CD4-positive, alpha-beta T cell (primary cell): ENCODE measurements at regions not wholly inside any gene's neighbourhood (a gene's known extent, or its start where the extent isn't known, plus 50 kb on each side); places are given as distances from the start of the nearest gene placed in this dataset.

Experiments used
- ATAC-seq: fragments of 200-7000 bp; cut with Tn5 transposase; one replicate; pipeline ENCODE4 v1.10.0; 2022; ENCODE audit warnings: mild to moderate bottlenecking; ENCODE audit not compliant: poor library complexity
- CTCF ChIA-PET: fragments of 350-600 bp; sonication (Branson Sonifier 250); formaldehyde crosslinking; loops from one replicate; lab custom pipeline; 2021; ENCODE audit warnings: antibody characterized with exemption, inconsistent platforms; lab: Charles Lee
- POLR2A ChIA-PET: fragments of 350-600 bp; sonication (Branson Sonifier 250); formaldehyde crosslinking; loops from one replicate; lab custom pipeline; 2021; ENCODE audit warnings: antibody characterized with exemption, inconsistent platforms; lab: Charles Lee
- DNase-seq, 14 experiments: peaks; one replicate each; pipeline ENCODE4 v3.0.0-alpha.2; 2013 to 2020; ENCODE audit warnings: mixed read lengths in 2 of 14
- H3K27ac ChIP-seq, 2 donors: one replicate each; pipeline versions ENCODE4 v1.5.1 to v1.7.0; 2013; ENCODE audit warnings: low read length in 2 of 2, low read depth in 1 of 2, mild to moderate bottlenecking in 1 of 2
- H3K27me3 ChIP-seq, 2 experiments: 1 replicate in 1 of 2; 2 replicates in 1 of 2; pipeline versions ENCODE4 v1.6.1 to v1.7.0; 2013; ENCODE audit warnings: low read length in 2 of 2, control low read depth in 1 of 2, mild to moderate bottlenecking in 1 of 2, moderate library complexity in 1 of 2; ENCODE audit not compliant: insufficient read depth in 2 of 2, control insufficient read depth in 1 of 2
- H3K36me3 ChIP-seq: one replicate; pipeline ENCODE4 v1.6.1; 2013; ENCODE audit warnings: low read length, control low read depth; ENCODE audit not compliant: insufficient read depth
- H3K4me1 ChIP-seq: one replicate; pipeline ENCODE4 v1.6.1; 2013; ENCODE audit warnings: low read length, control low read depth; ENCODE audit not compliant: insufficient read depth
- H3K4me3 ChIP-seq: one replicate; pipeline ENCODE4 v1.5.1; 2013; ENCODE audit warnings: mild to moderate bottlenecking, low read length, moderate library complexity
- H3K9me3 ChIP-seq, 2 experiments: 1 replicate in 1 of 2; 2 replicates in 1 of 2; pipeline versions ENCODE4 v1.6.1 to v1.7.0; 2013; ENCODE audit warnings: low read length in 2 of 2, mild to moderate bottlenecking in 2 of 2, control low read depth in 1 of 2, moderate library complexity in 1 of 2; ENCODE audit not compliant: control insufficient read depth in 1 of 2, insufficient read depth in 1 of 2
- H3K27ac Mint-ChIP-seq: one replicate; pipeline ENCODE4 v1.8.0; 2020; ENCODE audit warnings: mixed read lengths
- H3K27me3 Mint-ChIP-seq: one replicate; pipeline ENCODE4 v1.8.0; 2021; ENCODE audit warnings: mixed read lengths
- H3K36me3 Mint-ChIP-seq: one replicate; pipeline ENCODE4 v1.8.0; 2021; ENCODE audit warnings: low read depth, mixed read lengths
- H3K4me1 Mint-ChIP-seq: one replicate; pipeline ENCODE4 v1.8.0; 2021; ENCODE audit warnings: low read depth, mixed read lengths
- H3K4me3 Mint-ChIP-seq: one replicate; pipeline ENCODE4 v1.8.0; 2020; ENCODE audit warnings: mild to moderate bottlenecking, mixed read lengths
- H3K9me3 Mint-ChIP-seq: one replicate; pipeline ENCODE4 v1.8.0; 2020; ENCODE audit warnings: mixed read lengths
- CTCF ChIP-seq: fragments of 200-600 bp; IDR thresholded peaks from one replicate; pipeline ENCODE4 v1.8.0; 2022; ENCODE audit warnings: antibody characterized with exemption, mild to moderate bottlenecking
- intact Hi-C, 2 experiments: fragments of 100-400 bp; cut with DNase I in 1 of 2; cut with micrococcal nuclease in 1 of 2; formaldehyde crosslinking; loops; one replicate each; pipeline versions ENCODE4 v1.15.1 to v1.9.0; 2023 to 2025; cut with DNase I, micrococcal nuclease

- H3K27ac Mint-ChIP-seq: no peak overlapping the region
These were observed 659.9 kb downstream of the USP25 start for GRCh38 chr21:16389643-16390042.

GRCh38 chr21:16395285-16395684, 665.5 kb downstream of the USP25 start:
- no peak overlapping the region for H3K27ac Mint-ChIP-seq
- peaks cover 4% of the 10 kb centered on the region for H3K36me3 Mint-ChIP-seq

More at GRCh38 chr21:16389643-16390042, 659.9 kb downstream of the USP25 start:
- POLR2A ChIA-PET: no interaction called here
- ATAC-seq (no peak), DNase-seq (no peak)
- no peak overlapping the region for H3K4me3 Mint-ChIP-seq
- H3K27me3 Mint-ChIP-seq: no peaks in the 10 kb centered on the region
- H3K4me1 Mint-ChIP-seq: no peaks in the 10 kb centered on the region
- no peaks in the 10 kb centered on the region for H3K36me3 Mint-ChIP-seq
- H3K9me3 Mint-ChIP-seq: peaks cover 3% of the 10 kb centered on the region
- no peaks in the 10 kb centered on the region for H3K27me3 ChIP-seq
- no peaks in the 10 kb centered on the region for H3K36me3 ChIP-seq
- intact Hi-C loops: no loop called here
- no peak for TF ChIP-seq CTCF
- peaks cover 0 to 3% of the 10 kb centered on the region in 2 experiments for H3K9me3 ChIP-seq
- CTCF ChIA-PET: no interaction called here
- no peak overlapping the region for H3K4me3 ChIP-seq
- no peaks in the 10 kb centered on the region for H3K4me1 ChIP-seq
- no peak overlapping the region for H3K27ac ChIP-seq

GRCh38 chr21:16402752-16403151, 673.0 kb downstream of the USP25 start:
- peaks cover 0 to 10% of the 10 kb centered on the region in 2 experiments for H3K9me3 ChIP-seq
- H3K4me1 ChIP-seq: no peaks in the 10 kb centered on the region
- intact Hi-C loops: loop anchor here in 1 of 2 experiments (10.0 kb wide), 1 partner anchor 58 kb away; no protein-coding TSS in a partner anchor
- no peak overlapping the region for H3K27ac Mint-ChIP-seq
- H3K4me3 Mint-ChIP-seq: no peak overlapping the region
- ChIA-PET POLR2A (no interaction called here), CTCF (no interaction called here)
- H3K27ac ChIP-seq: no peak overlapping the region
- H3K4me3 ChIP-seq: no peak overlapping the region
- H3K4me1 Mint-ChIP-seq: no peaks in the 10 kb centered on the region
- H3K36me3 Mint-ChIP-seq: peaks cover 4% of the 10 kb centered on the region
- no peaks in the 10 kb centered on the region for H3K27me3 Mint-ChIP-seq
- ATAC-seq (no peak), DNase-seq (no peak)
- H3K36me3 ChIP-seq: no peaks in the 10 kb centered on the region
- no peak for TF ChIP-seq CTCF
- H3K9me3 Mint-ChIP-seq: peaks cover 7% of the 10 kb centered on the region
- no peaks in the 10 kb centered on the region for H3K27me3 ChIP-seq

More at GRCh38 chr21:16395285-16395684, 665.5 kb downstream of the USP25 start:
- DNase-seq (no peak), ATAC-seq (no peak)
- intact Hi-C loops: no loop called here
- Mint-ChIP-seq H3K27me3 (no peaks in the 10 kb centered on the region), H3K4me1 (no peaks in the 10 kb centered on the region), H3K9me3 (peaks cover 17% of the 10 kb centered on the region), H3K4me3 (no peak overlapping the region)
- no peak for TF ChIP-seq CTCF
- no peak overlapping the region for H3K27ac ChIP-seq
- H3K4me1 ChIP-seq: no peaks in the 10 kb centered on the region
- no peak overlapping the region for H3K4me3 ChIP-seq
- H3K36me3 ChIP-seq: no peaks in the 10 kb centered on the region
- ChIA-PET POLR2A (no interaction called here), CTCF (no interaction called here)
- H3K9me3 ChIP-seq: peaks cover 0 to 12% of the 10 kb centered on the region in 2 experiments
- no peaks in the 10 kb centered on the region for H3K27me3 ChIP-seq
